ENCODE measurements at regions not wholly inside any gene's neighbourhood (a gene's known extent, or its start where the extent isn't known, plus 50 kb on each side); places are given as distances from the start of the nearest gene placed in this dataset.
"Not testable (repeated sequence)": the region's sequence is repeated elsewhere in the genome, so short reads cannot be mapped to it uniquely, and the experiment has no call there.

DNA sequence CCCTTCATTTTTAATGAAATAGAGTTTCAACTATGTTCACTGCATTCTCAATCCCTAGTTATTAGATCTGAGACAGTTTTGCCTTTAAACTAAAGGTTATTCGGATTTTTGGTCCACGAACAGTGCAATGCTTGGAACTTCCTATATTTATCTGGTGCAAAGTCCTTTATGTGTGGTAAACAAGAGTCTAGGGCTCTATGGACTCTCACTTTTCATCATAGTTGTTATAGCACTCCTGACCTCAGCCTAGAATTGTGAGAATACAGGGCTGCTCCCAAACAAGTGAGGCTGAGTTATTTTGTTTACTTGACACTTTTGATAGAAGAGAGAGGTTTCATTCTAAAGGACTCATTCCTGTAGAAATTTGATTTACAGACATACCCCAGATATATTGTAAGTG, 692.1 kb downstream of the TTLL7 start:
- TF ChIP-seq, protein P1, sequence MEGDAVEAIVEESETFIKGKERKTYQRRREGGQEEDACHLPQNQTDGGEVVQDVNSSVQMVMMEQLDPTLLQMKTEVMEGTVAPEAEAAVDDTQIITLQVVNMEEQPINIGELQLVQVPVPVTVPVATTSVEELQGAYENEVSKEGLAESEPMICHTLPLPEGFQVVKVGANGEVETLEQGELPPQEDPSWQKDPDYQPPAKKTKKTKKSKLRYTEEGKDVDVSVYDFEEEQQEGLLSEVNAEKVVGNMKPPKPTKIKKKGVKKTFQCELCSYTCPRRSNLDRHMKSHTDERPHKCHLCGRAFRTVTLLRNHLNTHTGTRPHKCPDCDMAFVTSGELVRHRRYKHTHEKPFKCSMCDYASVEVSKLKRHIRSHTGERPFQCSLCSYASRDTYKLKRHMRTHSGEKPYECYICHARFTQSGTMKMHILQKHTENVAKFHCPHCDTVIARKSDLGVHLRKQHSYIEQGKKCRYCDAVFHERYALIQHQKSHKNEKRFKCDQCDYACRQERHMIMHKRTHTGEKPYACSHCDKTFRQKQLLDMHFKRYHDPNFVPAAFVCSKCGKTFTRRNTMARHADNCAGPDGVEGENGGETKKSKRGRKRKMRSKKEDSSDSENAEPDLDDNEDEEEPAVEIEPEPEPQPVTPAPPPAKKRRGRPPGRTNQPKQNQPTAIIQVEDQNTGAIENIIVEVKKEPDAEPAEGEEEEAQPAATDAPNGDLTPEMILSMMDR (IDR thresholded peaks at IDR 0.05): not testable (repeated sequence)
- not testable (repeated sequence) for TF ChIP-seq POLR2A (IDR thresholded peaks at IDR 0.05)
